Memory B cell (primary cell): ENCODE measurements at regions not wholly inside any gene's neighbourhood (a gene's known extent, or its start where the extent isn't known, plus 50 kb on each side); places are given as distances from the start of the nearest gene placed in this dataset.
A peak's percentile ranks its signal among the peaks of the same experiment; 100 is the strongest.
"Not testable (repeated sequence)": the region's sequence is repeated elsewhere in the genome, so short reads cannot be mapped to it uniquely, and the experiment has no call there.

Experiments used
- ATAC-seq: fragments of 150-1000 bp; cut with Tn5 transposase; 2 replicates; pipeline ENCODE4 v1.10.0; 2021; ENCODE audit warnings: low read depth, mild to moderate bottlenecking, moderate library complexity
- DNase-seq, 2 donors: peaks; one replicate each; pipeline ENCODE4 v3.0.0; 2022; ENCODE audit warnings: low spot score in 2 of 2
- H3K27ac Mint-ChIP-seq: one replicate; pipeline ENCODE4 v1.8.0; 2022; ENCODE audit warnings: mild to moderate bottlenecking, moderate library complexity, mixed read lengths
- H3K27me3 Mint-ChIP-seq: one replicate; pipeline ENCODE4 v1.8.0; 2022; ENCODE audit warnings: mixed read lengths
- H3K36me3 Mint-ChIP-seq: one replicate; pipeline ENCODE4 v1.8.0; 2022; ENCODE audit warnings: mild to moderate bottlenecking, mixed read lengths
- H3K4me1 Mint-ChIP-seq: one replicate; pipeline ENCODE4 v1.8.0; 2022; ENCODE audit warnings: mixed read lengths
- H3K4me3 Mint-ChIP-seq: one replicate; pipeline ENCODE4 v1.8.0; 2022; ENCODE audit warnings: mild to moderate bottlenecking, moderate library complexity, mixed read lengths
- H3K9me3 Mint-ChIP-seq: one replicate; pipeline ENCODE4 v1.8.0; 2022; ENCODE audit warnings: mixed read lengths

DNA sequence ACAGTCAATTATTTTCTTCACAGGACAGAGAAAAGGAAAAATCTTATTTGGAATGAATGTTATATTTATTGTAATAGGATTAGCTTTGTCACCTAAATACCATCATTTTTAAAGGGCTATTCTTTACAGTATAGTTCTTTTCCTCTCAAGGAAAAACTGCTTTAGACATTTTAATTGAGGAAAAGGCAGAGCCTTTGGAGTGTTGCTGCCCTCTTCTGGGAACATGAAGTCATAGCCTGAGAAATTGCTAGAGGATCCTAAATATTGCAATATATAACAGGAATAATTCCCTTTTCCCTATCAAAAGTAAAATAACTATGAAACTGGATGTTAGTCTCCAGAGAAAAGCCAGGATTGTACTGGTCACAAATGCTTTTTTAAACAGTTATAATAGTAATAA, 81.8 kb upstream of the NOTCH2NLA start:
- not testable (repeated sequence) for H3K4me3 Mint-ChIP-seq, ATAC-seq, H3K27ac Mint-ChIP-seq, H3K9me3 Mint-ChIP-seq, H3K36me3 Mint-ChIP-seq, H3K27me3 Mint-ChIP-seq, H3K4me1 Mint-ChIP-seq, DNase-seq

DNA sequence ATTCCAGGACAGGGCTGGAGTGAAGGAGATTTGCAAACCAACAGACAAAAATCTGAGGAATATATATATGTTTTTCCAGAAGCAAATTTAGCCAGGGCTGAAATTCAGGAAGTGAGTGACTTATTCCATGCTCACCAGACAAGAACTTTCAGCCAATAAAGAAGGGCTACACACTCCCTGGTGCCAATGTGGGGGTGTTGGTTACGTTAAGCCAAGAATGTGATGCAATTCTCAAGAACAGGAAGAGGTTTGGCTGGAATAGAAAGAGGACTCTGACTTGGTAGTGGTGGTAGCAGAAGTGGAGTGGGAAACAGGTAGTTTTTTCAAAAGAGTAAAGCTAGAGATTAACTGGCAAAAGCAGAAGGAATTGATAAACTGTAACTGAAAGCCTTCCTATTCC, 80.6 kb upstream of the NOTCH2NLA start:
- not testable (repeated sequence) for H3K9me3 Mint-ChIP-seq, DNase-seq, H3K36me3 Mint-ChIP-seq, H3K27me3 Mint-ChIP-seq, H3K4me1 Mint-ChIP-seq, H3K4me3 Mint-ChIP-seq, ATAC-seq, H3K27ac Mint-ChIP-seq

DNA sequence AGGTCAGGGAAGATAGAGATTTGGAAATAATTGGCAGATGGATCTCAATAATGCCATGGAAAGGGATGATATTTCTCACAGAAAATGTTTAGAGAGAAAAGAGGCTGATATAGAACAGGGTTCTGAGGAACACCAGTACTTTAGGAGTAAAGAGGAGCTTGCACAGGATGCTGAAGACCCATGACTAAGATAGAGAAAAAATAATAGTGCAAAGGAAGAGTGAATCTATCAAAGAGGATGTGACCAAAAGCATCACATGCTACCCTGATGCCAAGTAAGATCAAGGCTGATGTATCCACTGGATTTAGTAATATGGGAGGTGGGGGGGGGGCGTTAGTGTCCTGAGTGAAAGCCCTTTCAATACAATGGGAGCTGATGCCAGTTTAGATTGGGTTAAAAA, 80.1 kb upstream of the NOTCH2NLA start:
- not testable (repeated sequence) for H3K4me3 Mint-ChIP-seq, H3K4me1 Mint-ChIP-seq

DNA sequence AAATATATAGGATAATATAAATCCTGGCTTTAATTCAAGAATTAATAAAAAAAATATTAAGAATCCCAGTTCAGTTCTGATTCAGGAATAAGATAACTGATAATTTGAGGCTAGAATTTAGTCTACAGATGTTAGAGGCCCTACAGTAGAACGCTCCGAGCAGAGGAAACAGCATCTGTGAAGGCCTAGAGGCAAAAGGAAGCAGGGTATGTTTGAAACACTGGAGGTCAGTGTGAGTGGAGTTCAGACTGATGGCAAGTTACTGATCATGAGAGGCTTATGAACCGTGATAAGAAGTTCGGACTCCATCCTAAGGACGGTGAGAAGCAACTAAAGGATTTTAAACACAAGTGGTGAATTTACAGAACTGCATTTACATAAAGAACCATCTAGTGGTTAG, 79.3 kb upstream of the NOTCH2NLA start:
- H3K4me3 Mint-ChIP-seq, H3K36me3 Mint-ChIP-seq: not testable (repeated sequence)

More for the DNA sequence above, 80.1 kb upstream of the NOTCH2NLA start:
- H3K9me3 Mint-ChIP-seq, H3K27ac Mint-ChIP-seq, DNase-seq, H3K36me3 Mint-ChIP-seq, H3K27me3 Mint-ChIP-seq, ATAC-seq: not testable (repeated sequence)

DNA sequence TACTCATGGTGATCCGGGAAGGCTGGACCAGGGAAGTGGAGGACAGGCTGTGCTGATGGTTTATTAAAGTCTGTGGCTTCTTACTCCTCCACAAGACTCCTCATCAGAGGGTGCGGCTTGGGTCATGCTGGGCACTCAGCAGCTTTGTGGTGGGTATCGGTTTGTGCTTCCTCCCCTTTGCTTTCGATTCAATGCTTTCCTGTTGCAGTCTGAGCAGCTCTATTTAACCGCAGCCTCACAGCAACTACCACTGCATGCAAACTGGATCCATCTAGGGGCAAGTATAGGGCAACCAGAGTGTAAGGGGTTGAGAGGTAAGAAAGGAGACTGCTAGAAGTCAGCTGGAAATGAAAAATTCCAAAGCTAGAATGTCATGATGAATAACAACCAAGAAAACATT, 78.8 kb upstream of the NOTCH2NLA start:
- ATAC-seq = peak; percentile 100
- not testable (repeated sequence) for DNase-seq, H3K36me3 Mint-ChIP-seq, H3K4me3 Mint-ChIP-seq, H3K27ac Mint-ChIP-seq, H3K27me3 Mint-ChIP-seq, H3K9me3 Mint-ChIP-seq, H3K4me1 Mint-ChIP-seq

More for the DNA sequence above, 79.3 kb upstream of the NOTCH2NLA start:
- not testable (repeated sequence) for H3K4me1 Mint-ChIP-seq, ATAC-seq, DNase-seq, H3K27me3 Mint-ChIP-seq, H3K27ac Mint-ChIP-seq, H3K9me3 Mint-ChIP-seq

DNA sequence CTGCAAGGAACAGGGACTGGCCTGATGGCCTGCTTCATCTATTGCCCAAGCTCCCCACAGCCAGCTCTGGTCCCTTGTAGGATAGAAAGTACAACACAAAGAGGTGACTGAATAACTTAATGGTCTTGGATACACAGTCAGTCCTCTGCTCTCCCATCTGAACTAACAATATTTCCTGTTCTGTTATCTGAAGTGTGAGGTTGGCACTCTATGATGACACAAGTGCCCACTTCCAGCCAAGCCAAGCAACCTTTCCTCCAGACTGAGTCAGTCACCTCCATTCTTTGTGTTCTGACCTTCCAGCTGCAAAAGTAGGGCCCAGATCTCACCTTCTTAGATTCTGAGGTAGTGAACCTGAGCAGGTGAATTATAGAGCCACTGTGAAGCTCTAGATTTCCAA, 77.8 kb upstream of the NOTCH2NLA start:
- H3K27me3 Mint-ChIP-seq, ATAC-seq, H3K9me3 Mint-ChIP-seq, H3K4me1 Mint-ChIP-seq, DNase-seq, H3K36me3 Mint-ChIP-seq, H3K27ac Mint-ChIP-seq, H3K4me3 Mint-ChIP-seq: not testable (repeated sequence)

DNA sequence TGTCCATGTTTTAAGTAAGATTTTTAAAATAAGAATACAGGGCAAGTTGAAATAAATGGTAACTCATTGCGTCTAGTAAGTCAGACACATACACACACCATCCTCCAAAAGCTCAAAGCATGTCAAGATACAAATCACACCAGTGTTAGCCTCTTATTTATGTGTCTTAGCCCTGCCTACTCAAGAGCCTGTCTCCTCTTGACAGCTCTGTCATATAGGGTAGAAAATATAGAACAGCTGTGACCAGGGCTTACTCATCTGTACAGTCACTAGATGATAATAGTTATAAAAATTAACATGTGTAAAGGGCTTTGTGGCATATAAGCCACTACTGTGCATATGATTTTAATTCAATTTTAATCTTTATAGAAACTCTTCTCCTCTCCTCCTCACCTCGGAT, 76.6 kb upstream of the NOTCH2NLA start:
- H3K27ac Mint-ChIP-seq, DNase-seq, H3K4me3 Mint-ChIP-seq, H3K9me3 Mint-ChIP-seq, ATAC-seq, H3K4me1 Mint-ChIP-seq, H3K36me3 Mint-ChIP-seq, H3K27me3 Mint-ChIP-seq: not testable (repeated sequence)

DNA sequence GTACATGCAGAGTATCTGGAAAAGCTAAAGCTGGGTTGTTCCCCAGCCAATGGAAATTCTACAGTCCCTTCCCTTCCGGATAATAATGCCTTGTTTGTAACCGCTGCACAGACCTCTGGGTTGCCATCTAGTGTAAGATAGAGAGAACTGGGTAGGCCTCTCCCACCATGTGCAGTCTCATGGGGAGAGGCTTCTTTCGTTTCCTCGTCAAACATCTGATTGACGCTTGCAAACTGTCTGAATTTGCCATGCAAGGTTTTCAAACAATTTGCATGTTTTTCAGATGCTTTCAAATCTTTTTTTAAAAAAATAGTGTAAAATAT, 69.7 kb upstream of the NOTCH2NLA start:
- not testable (repeated sequence) for H3K4me1 Mint-ChIP-seq, DNase-seq, H3K27ac Mint-ChIP-seq, H3K4me3 Mint-ChIP-seq, H3K36me3 Mint-ChIP-seq, H3K9me3 Mint-ChIP-seq, H3K27me3 Mint-ChIP-seq
- ATAC-seq = peak; percentile 96

DNA sequence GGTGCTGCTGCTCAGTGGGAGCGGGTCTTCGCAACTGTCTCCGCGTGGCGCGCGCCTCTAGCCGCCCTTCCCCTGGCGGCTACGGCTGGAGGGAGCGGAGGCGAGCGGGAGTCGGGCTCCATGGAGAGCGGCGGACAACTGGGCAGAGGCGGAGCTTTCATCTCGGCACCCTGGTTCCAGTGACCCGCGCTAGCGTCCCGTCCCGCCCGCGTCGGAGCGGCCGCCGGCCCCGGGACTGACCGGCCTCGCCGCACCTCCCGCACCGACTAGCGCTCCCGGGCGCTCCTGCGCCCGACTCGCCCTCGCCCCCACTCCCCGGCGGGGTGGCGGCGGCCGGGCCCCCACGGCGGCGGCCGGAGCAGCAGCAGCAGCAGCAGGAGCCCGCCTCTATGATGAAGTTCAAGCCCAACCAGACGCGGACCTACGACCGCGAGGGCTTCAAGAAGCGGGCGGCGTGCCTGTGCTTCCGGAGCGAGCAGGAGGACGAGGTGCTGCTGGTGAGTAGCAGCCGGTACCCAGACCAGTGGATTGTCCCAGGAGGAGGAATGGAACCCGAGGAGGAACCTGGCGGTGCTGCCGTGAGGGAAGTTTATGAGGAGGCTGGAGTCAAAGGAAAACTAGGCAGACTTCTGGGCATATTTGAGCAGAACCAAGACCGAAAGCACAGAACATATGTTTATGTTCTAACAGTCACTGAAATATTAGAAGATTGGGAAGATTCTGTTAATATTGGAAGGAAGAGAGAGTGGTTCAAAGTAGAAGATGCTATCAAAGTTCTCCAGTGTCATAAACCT, 69.2 kb upstream of the NOTCH2NLA start:
- ATAC-seq = peak; percentile 50
- not testable (repeated sequence) for H3K4me1 Mint-ChIP-seq, H3K9me3 Mint-ChIP-seq, H3K4me3 Mint-ChIP-seq, H3K27ac Mint-ChIP-seq, H3K27me3 Mint-ChIP-seq, DNase-seq, H3K36me3 Mint-ChIP-seq

DNA sequence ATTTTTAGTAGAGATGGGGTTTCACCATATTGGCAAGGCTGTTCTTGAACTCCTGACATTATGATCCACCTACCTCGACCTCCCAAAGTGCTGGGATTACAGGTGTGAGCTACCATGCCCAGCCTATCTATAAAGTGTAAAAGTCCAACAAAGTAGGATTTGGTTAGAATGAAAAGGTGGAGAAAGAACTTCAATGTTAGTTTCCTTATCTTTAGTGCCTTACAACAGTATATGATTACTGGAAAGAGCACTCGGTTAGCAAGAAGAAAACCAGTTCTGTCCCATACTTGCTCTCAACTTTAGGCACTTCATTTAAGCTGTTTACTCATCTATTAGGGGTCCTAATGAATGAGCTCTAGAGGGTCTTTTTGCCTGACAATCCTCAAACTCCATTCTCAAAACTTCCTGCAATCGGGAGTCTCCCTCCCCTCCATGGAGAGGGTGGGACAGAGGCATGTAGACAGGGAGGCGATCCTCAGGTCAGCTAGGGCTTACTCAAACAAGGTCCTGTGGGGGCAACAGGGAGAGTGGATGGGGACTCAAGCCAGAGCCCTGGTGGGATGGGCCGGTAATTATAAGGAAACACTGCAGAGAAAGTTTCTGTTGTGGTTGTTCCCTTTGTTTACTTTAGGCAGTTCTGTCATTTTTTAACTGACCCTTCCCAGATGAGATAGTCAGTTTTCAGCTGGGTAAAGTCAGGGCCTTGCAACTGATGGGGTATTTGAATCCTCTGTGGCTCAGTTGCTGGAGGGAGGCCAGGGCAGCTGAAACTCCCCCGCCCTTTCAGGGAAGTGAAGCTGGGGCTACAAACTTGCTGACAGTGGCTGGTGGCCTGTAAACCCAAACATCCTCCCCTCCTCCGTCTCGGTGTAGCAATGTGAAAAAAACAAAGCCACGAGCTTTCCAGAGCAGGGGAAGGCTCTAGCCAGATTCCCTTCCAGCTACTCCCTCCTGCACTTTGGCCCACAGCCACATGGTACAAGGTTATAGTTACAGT, 64.4 kb upstream of the NOTCH2NLA start:
- not testable (repeated sequence) for H3K4me1 Mint-ChIP-seq, H3K36me3 Mint-ChIP-seq, H3K4me3 Mint-ChIP-seq, DNase-seq, H3K9me3 Mint-ChIP-seq, H3K27ac Mint-ChIP-seq, H3K27me3 Mint-ChIP-seq
- ATAC-seq = peak; percentile 29

DNA sequence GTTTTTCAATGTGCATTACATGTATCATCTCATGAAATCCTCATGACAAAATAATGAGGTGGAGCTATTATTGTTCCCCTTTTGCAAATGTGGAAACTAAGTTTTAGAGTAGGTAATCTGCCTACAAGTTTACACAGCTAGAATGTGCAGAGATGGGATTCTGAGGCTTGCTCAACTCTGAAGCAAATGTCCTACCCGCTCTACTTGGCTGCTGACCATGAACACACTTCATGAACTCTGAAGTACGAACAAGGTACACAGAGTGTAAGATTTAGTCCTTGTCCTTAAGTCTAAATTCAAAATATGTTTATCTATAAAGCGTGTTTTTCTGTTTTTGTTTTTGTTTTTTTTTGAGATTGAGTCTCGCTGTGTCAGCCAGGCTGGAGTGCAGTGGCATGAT, 63.6 kb upstream of the NOTCH2NLA start:
- H3K27ac Mint-ChIP-seq, H3K9me3 Mint-ChIP-seq, H3K36me3 Mint-ChIP-seq, DNase-seq, H3K4me1 Mint-ChIP-seq, H3K27me3 Mint-ChIP-seq, ATAC-seq, H3K4me3 Mint-ChIP-seq: not testable (repeated sequence)

DNA sequence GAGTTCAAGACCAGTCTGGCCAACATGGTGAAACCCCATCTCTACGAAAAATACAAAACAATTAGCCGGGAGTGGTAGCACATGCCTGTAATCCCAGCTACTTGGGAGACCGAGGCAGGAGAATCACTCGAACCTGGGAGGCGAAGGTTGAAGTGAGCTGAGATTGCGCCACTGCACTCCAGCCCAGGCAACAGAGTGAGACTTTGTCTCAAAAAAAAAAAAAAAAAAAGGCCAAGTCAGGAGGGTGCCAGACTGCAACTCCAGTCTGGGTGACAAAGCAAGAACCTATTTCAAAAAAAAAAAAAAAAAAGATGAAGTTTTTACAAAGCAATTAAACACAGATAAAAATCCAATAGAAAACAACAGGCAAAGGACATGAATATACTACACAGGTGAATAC, 59.1 kb upstream of the NOTCH2NLA start:
- DNase-seq = not testable (repeated sequence)

DNA sequence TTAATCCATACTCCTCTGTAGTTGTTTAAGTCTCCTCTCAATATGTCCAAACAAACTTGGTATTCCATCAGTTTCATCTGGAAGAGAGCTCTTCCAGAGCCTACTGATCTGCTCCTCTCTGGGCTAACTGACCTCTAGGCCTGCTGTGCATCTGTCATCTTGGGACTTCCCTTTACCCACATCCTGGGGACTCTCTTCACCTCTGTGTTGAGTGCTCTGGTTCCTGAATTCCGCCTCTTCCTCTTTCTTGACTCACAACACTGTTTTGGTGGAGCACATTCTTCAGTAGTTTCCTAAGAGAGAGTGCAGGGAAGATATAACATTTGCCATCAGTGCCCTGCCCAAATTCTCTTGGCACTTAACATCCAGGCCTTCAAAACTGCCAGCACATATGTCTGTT, 55.9 kb upstream of the NOTCH2NLA start:
- not testable (repeated sequence) for H3K36me3 Mint-ChIP-seq, H3K9me3 Mint-ChIP-seq, H3K27me3 Mint-ChIP-seq, H3K4me3 Mint-ChIP-seq, H3K27ac Mint-ChIP-seq, H3K4me1 Mint-ChIP-seq, DNase-seq
- peak; percentile 79 for ATAC-seq

More for the DNA sequence above, 59.1 kb upstream of the NOTCH2NLA start:
- H3K9me3 Mint-ChIP-seq, ATAC-seq, H3K4me3 Mint-ChIP-seq, H3K27ac Mint-ChIP-seq, H3K4me1 Mint-ChIP-seq, H3K27me3 Mint-ChIP-seq, H3K36me3 Mint-ChIP-seq: not testable (repeated sequence)

DNA sequence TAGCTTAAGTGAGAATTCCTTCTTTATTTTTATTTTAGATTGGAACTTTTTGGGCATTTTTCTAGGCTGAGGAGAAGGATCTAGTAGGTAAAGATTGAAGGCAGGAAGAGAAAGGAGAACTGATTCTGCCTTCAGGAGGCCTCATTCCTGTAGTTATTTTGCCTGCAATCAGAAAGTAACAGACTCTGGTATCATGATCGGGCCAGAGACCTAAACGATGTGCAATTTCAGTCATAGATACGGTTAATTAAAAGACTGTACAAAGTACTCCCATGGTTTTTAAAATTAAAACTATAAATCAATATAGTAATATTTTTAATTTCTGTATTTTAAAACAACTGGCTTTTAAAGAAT, 54.7 kb upstream of the NOTCH2NLA start:
- not testable (repeated sequence) for H3K4me3 Mint-ChIP-seq, H3K27ac Mint-ChIP-seq, H3K4me1 Mint-ChIP-seq, H3K9me3 Mint-ChIP-seq, H3K27me3 Mint-ChIP-seq, H3K36me3 Mint-ChIP-seq, DNase-seq
- peak; percentile 17 for ATAC-seq
